ENCODE measurements at regions not wholly inside any gene's neighbourhood (a gene's known extent, or its start where the extent isn't known, plus 50 kb on each side); places are given as distances from the start of the nearest gene placed in this dataset.
"Not testable (repeated sequence)": the region's sequence is repeated elsewhere in the genome, so short reads cannot be mapped to it uniquely, and the experiment has no call there.

DNA sequence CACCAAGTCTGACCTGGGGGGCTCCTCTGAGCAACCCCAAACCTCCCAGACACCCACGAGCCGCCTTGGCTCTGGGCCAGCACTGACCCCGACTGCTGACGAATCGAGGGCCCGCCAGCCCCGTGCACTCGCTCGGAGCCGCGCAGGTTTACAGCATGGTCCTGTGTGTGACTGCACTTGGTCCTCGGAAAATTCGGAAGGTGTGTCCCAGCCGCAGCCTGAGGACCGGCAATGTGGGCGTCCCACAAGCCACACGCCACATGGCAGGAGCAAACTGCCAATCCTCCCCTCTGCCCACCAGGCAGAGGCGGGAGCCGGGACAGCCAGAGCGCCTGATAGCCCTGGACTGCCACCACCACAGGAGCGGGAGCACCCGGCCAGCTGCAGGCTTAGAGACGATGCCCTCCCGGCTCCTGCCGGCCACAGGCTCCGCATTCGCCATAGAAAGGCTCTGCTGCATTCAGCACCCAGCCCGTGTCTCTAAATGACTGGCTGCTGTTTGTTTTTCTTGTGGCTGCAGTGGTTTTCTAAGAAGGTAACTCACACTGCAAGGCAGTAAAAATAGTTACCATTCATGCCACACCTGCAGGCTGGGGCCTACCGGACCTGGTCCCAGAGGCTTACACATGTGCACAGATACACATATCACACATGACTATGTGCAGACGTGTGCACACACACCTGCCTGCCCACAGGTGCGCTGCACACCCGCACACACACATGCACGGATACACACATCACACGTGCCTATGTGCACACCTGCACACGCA lies 5415.3 kb upstream of the TPTE start:
- peak; percentile 32 for DNase-seq

DNA sequence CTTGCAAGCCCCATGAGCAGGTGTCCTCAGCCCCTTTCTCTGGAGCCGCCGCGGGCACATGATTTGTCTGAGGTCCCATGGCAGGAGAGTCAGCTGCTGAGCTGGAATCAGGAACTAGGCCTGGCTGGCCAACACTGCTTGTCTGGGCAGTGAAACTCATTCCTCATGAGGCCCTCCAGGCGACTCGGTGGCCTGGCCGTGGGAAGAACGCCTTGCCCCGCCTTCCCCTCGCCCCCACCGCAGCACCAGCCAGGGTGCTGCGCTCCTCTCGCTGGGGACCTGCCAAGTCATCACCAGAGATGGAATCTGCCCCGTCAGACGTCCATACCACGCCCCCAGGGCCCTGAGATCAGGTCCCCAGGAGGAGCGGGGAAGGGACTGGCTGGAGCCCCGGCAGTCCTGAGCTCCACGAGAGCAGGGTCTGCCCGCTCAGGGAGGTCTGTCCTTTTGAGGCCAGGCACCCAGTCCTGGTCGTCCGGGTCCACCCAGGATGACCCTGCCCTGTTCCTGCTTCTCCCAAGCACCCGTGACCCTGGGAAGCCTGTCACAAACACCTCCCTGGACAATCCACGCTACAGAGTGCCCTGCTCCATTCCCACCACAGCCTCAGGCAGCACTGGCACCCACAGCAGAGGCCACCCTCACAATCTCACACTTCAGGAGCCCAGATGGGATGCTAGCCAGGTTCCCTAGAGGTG lies 5414.5 kb upstream of the TPTE start:
- DNase-seq: not testable (repeated sequence)

DNA sequence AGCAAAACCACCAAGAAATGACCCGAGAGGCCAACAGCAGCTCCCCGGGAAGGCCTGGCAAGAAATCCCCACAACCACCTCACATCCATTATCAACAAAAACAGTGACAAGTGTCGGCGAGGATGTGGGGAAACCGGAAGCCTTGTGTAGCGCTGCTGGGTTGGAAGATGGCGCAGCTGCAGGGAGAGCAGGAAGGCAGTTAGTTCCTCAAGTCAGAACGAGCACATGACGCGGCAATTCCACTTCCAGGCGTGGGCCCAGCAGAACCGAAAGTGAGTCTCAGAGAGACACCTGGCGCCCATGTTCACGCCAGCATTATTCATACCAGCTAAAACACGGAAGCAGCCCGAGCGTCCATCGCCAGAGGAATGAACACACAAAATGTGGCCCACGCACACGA lies 5413.7 kb upstream of the TPTE start:
- DNase-seq: not testable (repeated sequence)

DNA sequence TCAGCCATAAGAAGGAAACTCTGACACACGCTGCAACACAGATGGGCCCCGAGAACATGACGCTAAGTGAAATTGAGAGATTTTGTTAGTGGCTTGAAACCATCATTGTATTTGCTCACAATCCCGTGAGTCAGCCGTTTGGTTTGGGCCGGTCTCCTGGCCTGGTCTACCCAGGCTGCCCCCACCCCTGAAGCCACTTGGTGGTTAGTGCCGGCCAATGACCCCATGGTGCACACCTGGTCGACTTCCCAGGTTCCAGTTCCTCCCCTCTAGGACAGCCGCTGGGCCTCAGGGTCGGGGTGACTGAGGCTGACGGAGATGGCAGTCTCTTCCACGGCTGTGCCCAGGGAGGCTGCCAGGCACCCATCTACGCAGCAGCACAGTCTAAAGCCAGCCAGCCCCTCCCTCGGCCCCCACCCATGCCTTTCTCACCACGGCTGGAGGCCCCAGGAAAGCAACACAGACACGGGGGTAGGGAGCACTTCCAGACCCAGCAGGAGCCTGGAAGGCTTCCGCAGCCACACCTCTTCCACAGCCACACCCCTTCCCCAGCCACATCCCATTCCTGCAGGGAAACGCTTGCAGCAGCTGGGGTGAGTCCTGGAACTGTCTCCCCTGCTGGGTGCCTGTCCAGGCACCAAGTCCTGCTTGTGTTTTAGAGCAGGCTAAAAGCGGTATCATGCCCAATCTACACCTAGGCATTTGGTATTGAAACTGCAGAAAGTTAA lies 5413.2 kb upstream of the TPTE start:
- DNase-seq: not testable (repeated sequence)

DNA sequence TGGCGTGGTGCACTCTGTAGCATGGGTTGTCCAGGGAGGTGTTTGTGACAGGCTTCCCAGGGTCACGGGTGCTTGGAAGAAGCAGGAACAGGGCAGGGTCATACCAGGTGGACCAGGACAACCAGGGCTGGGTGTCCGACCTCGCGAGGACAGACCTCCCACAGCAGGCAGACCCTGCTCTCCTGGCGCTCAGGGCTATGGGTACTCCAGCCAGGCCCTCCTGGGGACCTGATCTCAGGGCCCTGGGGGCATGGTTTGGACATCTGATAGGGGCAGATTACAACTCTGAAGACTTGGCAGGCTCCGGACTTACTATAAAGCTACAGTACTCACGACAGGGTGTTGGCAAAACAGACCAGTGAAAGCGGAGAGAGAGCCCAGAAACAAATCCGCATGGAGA lies 5410.2 kb upstream of the TPTE start:
- DNase-seq: not testable (repeated sequence)

DNA sequence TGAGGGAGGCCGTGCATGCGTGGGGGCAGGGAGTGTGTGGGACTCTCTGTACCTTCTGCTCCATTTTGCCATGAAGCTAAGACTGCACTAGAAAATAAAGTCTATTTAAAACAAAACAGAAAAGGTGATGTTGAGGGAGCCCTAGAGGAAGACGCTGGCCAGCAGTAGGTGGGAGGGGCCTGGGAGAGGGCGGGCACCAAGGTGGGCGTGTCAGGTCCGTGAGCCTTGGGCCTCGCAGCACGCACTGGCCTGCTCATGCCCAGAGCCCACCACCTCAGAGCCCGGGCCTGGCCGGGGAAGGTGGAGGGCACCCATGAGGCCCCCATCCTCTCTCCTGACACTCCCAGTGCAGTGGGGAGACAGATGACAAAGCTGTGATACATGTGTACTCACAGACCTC lies 5408.3 kb upstream of the TPTE start:
- not testable (repeated sequence) for DNase-seq

DNA sequence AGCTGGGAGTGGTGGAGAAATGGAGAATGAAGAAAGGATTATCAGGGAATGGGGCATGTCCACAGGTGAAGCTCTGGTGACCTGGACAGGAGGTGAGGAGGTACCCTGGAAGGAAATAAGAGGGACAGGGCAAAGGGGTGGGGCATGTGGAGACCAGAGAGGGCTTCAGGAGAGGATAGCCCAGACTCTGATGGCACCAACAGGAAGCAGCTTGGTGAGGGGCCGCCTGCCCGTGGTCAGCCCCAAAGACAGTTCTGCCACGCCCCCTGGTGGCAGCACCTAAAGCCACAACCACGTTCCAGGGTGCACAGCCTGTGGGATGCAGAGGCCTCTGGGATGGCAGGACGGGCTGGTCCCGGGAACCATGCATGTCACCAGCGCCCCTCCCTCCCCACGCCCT lies 5406.9 kb upstream of the TPTE start:
- not testable (repeated sequence) for DNase-seq

DNA sequence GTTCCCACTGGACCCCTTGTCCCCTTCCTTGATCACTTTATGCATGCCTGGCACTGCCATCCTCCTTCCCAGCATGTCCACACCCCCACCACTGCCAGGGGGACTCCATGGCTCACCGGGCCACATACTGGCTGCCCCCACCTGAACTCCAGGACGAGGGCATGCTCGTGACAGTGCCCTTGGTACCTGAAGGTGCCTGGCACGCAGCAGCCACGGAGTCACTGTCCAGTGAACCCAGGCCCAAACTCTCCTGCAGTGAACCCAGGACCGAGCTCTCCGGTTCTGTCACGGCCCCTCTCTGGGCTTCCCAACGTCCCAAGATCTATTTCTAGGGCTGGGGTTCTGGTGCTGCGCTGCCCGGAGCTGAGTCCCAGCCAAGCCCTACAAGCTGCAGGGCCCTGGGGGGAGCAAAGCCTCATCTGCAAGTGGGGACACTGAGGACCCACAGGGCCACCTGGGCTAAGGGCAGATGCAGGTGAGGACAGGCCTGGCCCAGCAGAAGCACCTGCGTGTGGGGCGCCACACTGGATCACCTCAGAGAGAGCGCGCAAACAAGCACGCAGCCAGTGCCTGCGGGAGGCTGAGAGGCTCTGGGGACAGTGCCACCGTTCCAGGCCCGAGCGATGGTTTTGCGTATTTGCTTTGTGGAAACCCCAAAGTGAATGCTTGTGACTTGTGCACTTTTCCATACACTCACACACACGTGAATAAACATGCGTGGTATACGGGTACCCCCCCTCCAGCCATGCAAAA lies 5406.3 kb upstream of the TPTE start:
- not testable (repeated sequence) for DNase-seq

DNA sequence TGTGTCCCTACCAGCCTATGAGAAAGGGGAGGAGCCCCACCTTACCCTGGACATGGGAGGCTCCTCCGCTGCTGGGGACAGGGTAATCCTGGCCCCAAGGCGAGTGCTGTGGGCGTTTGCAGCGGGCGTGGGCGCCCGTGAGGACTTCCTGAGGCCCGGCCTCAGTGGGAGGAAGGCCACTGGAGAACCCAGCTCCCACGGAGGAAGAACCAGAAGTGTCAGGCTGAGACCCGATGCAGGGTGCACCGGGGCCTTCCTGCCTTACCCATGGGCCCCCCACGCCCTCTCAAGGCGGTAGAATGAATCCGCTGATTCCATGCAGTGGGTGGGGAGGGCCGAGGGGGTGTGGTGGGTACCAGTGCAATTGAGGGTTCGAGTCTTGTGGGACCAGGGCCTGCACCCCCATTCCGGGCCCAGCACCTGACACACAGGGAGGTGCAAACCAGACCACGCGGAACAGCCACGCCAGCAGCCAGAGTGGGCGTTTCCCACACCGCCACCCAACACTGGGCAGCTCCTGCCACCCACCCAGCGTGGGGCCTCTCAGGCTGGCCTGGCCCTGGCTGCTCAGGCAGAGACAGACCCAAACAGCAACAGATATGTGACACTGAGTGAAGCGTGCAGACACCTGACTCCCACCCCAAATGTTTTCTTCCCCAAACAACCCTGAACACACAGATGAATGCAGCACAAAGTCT lies 5405.6 kb upstream of the TPTE start:
- DNase-seq: not testable (repeated sequence)

DNA sequence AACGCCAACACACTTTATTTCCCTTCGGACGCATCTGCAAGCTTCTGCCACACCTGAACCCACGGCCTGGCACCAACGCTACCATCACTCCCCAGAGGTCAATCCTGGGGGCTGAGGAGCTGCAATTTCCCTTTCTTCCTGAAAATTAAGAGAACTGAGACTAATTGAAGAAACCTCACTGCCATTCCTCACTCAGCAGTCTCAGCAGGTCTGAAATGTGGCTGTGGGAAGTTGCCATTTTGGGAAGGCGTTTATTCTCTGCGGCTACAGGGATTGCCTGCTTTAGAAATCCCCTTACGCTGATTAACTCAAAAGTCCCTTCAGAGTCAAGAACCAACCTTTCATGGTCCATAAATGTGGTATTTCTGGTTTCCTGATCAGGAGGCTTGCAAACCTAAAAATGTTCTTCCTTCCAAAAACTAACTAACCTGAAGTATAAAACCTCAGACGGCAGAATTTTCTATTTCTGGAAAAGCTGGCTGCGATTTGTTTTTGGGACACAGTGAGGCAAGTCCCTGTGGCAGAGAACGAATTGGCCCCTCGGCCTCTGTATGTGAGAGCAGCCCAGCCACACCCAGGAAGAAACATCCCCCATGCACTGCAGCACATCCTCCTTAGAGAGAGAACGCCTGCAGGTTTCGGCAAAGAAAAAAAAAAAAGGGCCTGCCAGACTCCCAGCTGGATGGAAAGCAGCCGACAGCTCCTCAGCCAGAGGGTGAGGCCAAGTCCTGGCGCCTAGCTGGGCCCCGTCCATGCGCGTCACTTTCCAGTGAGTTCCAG lies 5404.8 kb upstream of the TPTE start:
- DNase-seq: not testable (repeated sequence)

DNA sequence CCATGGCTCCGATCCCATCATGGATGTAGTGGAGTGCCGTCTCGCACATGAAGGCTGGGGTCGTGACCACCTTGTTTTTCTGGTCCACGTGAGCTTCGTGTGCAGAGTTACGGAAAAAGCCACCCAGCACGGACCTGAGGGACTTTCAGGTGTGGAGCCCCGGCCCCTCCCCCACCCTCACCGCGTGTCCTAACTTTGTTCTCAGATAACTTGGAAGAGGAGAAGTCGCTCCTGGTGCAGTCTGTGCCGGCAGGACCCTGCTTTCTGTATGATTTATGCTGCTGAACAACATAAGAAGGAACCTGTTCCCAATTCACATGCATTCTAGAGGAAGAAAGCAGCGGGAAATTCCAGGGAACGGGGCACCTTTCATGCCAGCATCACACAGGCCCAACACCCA lies 5404.2 kb upstream of the TPTE start:
- DNase-seq: not testable (repeated sequence)

DNA sequence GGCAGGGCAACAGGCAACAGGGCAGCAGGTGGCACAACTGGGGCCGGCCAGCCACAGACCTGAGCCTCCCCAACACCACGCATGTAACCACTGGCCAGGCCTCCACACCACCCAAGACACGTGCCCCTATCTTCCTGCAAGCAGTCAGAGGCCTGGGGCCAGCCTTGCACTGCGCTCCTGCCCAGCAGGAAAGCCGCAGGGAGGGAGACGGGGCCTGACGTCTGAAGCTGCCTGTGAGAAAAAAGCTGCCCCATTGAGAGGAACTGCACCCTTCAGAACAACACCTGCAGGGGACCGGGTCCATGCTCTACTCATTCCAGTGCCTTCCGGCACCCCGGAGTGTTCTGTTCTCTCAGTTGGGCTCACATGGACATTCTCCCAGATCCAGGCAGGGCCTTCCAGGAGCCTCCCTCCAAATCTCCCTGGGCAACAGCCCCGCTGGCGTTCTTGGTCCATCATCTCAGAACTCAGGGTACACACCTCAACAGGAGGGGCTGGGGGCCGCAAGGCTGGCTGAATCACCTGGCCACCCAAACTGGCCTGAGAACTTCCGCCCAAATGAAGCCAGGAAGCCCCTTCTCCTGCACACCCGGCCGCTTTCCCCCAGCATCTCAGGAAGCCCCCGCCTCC lies 5403.6 kb upstream of the TPTE start:
- DNase-seq: not testable (repeated sequence)

DNA sequence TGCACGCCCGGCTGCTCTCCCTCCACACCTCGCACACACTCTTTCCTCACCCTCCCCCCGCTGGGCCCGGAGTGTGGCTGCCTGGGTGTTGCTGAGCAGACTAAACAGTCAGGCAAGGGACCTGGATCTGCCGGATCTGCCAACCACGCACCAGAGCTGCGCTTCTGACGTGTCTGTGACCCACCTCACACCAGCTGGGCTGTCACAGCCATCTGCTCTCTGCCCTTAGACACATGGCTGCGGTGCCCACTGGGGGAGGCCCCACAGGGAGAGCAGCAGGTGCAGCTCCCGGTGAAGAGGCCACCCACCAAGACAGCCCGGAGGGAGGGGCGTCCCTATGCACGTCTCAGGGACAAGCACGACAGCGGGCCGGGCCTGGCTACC lies 5403.1 kb upstream of the TPTE start:
- DNase-seq: peak; percentile 49

DNA sequence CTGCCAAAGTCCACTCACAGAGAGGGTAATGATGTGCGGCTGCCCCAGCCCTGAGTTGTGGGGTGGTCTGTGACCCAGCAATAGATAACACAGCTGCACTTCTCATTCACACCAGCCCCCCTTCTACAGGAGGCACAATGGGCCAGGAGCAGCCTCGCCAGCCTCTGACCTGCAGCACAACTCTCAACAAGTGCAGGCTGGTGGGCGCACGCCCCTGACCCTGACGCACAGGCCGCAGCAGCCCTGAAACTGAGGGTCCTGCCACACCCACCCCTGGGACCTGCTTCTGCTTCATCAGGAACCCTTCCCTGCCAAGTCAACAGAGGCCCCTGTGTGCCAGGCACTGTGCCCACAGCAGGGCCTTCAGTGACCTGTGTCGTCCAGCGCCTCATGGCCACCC lies 5402.2 kb upstream of the TPTE start:
- DNase-seq: not testable (repeated sequence)

DNA sequence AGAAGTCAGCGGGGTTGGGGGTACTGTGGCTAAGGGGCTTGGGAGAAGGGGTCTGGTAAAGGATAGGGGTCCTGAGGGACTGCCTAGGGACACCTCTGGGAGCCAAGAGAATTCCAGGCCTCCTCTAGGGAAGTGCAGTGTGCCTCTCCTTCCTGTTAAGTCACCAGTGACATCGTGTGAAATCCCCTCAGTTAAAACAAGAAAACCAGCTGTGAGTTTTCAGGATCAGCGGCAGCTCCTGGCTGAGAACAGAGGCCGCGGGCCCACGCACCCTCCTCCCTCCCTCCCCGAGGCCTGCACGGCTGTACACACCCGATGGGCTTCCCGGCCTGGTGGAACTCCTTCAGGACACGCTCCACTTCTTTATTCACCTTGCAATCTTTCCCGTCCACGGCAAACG lies 5400.0 kb upstream of the TPTE start:
- not testable (repeated sequence) for DNase-seq

DNA sequence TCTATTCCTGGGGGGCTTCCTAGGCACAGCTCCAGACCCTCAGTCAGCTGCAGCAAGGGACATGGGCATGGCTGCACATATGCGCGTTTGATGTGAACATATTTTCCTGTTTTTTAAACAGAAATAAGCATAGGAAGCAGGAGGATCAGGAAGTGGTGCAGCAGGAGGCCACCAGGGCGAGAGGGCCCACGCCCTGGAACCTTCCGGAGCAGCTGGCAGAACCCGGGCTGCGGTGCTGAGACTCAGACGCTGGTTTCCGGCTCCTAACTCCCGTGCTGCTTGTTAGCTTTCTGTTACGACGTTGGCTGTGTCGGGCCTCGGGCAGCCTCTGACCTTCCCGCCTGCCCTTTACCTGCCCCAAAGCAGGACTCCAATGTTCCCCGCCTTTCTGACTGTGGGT lies 5399.5 kb upstream of the TPTE start:
- not testable (repeated sequence) for DNase-seq

DNA sequence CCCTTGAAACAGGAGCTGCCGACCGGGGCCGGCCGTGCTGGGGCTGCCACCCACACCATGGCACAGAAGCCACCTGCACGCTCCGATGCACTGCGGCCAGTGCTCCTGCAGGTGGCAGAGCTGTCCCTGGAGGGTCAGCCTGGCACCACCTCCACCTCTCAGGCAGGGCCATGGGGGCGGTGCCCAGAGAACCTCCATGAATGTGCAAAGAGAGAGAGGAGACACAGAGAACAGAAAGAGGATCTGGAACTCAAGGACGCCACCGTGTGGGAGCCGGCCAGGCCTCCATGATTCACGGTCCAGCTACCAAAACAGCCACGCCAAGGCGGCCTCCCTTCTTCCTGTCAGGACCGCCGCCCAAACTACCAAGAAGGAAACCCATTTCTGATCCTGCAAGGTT lies 5397.7 kb upstream of the TPTE start:
- peak; percentile 77 for DNase-seq

DNA sequence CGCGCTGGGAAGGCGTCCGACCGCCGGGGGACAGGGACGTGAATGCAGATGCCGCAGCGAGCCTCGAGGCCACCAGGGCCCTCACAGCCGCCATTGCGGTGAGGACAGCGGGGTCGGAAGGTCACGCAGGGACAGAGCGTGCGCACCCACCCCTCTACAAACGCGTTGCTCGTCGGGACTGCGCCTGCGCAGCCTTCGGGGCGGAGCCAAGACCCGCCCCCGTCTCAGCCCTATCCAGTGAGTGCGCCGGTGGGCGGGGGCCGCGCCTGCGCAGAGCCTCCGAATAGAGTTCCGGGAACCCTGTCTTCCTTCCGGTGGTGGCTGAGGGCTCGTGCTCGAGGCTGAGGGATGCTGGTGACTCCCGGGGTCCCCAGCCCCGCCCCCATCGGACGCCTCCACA lies 5393.1 kb upstream of the TPTE start:
- DNase-seq: peak; percentile 98

DNA sequence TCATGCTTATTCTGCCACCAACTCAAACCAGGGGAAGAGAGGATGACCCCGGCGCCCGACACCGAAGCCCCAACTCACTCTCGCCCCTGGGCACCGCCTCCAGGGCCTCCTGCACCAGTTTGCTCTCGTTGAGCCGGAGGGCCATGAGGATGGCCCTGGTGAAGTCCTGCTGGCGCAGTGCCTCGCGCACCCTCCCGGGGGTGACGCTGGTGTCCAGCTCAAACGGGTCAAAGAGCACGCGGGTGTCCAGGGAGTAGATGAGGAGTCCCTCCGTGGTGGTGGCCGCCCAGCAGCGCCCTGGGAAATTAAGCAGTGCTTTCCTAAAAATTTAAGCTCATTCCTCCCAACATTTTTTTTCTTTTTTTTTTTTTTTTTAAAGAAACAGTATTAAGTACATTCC lies 5387.6 kb upstream of the TPTE start:
- DNase-seq: not testable (repeated sequence)

DNA sequence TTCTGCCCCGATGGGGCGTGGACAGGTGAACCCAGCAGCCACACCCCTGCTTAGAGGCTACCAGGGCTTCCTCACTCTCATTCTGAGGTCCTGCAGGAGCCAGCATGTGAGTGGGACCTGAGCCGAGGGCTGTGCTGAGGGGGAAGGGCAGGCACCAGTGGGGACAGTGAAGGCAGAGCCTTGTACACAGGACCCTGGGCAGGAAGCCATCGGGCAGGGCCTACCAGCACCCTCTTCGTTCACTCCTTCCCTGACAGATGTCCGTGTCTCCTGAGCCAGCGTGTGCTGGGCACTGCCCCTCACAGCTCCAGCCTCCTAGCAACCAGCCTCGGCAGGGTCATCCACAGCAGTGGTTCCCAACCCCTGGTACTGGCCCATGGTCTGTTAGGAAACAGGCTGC lies 5385.0 kb upstream of the TPTE start:
- DNase-seq: not testable (repeated sequence)

DNA sequence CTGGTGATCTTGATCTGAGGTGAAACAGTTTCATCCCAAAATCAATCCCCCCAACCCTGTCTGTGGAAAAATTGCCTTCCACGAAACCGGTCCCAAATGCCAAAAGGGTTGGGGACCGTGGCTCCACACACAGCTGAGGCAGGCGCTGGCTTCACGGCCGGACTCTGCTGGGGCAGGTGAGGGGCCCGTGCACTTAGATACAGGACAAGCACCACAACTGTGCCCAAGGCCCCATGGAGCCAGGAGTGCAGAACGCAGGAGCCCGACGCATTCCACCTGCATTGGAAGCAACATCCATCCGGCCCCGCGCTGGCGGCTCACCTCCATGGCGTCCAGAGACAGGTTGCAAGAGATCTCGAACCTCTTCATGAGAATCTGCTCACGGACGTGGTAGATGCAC lies 5384.4 kb upstream of the TPTE start:
- not testable (repeated sequence) for DNase-seq
